GM21576 (cell line): ENCODE measurements at regions not wholly inside any gene's neighbourhood (a gene's known extent, or its start where the extent isn't known, plus 50 kb on each side); places are given as distances from the start of the nearest gene placed in this dataset.

Source experiments
- ATAC-seq: cut with Tn5 transposase; IDR thresholded peaks from one replicate; pipeline ENCODE4 v1.9.1; 2021; ENCODE audit warnings: mild to moderate bottlenecking, moderate library complexity; ENCODE audit not compliant: unreplicated experiment

DNA sequence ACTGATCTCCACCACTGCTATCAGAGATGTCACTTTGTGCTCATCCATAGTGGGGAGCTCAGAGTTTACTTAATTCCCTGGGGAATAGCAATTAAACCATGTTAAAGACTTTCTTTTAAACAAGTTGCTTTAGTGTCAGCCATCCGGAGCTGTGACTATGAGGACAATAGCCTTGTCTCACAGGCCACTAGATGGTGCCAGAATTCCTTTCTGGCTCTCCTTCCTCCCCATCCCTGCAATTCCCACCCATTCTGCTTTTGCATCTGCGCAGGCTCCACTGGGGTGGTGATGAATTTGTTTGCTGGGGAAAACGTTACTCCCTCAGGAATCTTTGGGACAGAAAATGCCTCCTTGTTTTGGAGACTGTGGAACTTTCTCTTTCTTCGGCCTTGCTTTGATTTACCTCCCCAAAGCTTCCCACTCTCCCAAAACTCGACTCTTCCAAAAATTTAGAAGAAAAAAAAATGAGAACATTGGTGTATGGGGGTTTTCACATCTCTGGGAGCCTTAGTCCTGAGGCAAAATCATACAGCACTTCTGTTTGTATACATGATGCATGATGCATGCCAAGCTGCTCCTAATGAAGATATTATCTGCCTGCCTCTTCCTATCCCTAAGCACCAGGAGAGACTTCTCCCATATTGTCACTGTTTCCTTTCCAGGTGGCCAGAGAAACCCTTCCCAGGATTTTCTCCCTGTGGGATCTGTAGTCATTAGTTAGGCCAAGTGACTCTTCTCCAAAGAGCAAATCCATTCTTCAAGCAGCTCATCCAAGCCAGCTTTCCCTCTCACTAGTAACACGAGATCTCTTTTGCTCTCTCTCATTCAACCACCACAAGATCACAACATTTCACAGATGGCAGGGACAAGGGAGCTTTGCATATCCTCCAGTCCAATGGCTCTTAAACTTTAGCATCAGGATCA lies 466.1 kb downstream of the TLR4 start:
- no peak for ATAC-seq

DNA sequence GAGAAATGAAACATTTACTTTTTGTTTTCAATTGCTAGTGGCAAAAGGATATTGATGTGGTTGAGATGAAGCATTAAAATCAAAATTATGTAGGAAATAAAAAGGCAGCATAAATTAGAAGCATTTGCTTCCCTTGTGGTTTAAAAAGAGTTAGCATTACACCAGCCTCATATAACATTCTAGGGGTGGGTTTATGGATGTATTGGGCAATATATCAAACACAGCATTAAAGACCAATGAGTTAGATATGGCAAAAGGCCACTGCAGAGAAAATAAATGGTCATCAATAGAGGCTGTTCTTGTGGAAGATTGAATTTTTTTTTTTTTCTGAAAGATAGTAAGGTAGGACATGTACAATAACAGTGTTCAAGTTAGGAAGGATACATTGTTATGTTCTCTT lies 473.0 kb downstream of the TLR4 start:
- ATAC-seq, result no peak

DNA sequence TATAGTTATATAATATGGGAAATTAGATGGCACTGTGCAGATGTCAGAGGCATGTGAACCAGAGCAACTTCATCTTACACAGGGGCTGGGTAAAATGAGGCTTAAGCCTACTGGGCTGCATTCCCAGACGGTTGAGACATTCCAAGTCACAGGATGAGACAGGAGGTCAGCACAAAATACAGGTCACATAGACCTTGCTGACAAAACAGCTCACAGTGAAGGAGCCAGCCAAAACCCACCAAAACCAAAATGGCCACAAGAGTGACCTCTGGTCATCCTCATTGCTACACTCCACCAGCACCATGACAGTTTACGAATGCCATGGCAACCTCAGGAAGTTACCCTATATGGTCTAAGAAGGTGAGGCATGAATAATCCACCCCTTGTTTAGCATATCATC lies 479.4 kb downstream of the TLR4 start:
- no peak for ATAC-seq

DNA sequence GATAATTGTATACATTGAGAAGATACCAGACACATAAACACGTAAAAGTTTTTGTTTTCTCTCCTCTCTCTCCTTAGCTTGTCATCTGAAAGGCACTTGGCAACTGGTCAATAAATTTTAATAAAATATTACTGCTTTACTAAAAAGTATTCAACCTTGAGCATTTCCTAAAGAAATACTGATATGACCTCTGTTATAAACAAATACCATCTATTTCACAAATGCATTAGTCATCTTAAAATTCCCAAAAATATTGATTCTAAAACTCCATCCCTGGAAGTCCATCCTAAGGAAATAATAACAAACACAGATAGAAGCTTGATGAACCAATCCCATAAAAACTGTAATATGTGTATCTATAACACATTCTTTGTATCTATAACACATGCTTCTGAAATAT lies 483.2 kb downstream of the TLR4 start:
- no peak for ATAC-seq

DNA sequence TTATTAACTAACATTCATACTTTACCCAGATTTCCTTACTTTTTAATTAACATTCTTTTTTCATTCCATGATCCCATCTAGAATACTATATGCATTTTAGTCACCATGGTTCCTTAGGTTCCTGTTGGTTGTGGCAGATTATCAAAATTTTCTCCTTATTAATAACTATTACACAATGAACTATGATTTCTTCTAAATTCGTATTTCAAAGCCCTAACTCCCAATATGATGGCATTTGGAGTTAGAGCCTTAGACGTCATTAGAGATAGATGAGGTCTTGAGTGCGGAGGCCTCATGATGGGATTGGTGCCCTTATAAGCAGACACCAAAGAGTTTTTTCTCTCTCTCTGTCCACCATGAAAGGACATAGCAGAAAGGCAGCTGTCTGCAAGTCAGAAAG lies 485.4 kb downstream of the TLR4 start:
- ATAC-seq, result no peak

DNA sequence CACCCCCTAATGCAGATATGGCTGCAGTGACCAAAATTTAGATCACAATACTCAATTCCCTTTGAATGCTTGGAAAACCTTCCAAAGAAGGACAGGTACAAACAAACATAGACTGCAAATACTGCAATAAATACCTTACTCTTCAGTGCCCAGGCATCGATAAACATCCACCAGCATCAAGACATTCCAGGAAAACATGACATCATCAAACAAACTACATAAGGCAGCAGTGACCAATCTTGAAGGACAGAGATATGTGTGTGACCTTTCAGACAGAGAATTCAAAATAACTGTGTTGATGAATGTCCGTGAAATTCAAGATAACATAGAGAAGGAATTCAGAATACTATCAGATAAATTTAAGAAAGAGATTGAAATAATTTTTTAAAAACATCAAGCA lies 488.6 kb downstream of the TLR4 start:
- ATAC-seq, result no peak

DNA sequence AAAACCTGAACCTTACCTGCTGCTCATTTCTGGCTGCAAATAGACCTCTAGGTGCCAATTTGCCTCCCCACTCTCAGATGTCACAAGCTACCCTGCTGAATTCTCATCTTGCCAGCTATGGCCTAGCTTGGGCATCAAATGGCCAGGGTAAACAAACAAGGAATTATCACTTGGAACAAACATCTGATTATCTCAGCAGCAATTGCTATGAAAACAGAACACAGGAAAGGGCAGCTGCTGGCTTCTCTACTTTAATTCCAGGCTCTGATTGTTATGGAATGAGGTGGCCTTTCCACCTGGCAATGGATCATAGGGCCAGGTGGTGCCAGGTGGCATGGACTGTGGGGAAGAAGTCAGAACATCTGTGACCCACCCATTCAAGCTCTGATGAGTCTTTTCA lies 505.1 kb downstream of the TLR4 start:
- ATAC-seq, result no peak

DNA sequence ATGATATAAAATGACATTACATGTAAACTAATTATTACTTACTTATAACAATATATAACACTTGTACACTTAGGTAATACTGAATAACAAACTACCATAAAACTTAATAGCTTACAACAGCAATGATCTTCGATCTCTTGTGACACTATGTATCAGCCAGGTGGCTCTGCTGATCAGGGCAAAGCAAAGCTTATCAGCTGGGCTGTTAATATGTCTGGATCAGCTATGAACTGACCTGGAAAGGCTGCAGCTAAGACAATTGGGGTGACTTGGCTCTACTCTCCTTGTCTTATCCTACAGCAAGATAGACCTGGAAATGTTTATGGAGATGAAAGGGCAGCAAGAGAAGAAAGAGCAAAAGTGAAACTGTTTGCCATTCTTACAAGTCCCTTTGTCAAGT lies 511.3 kb downstream of the TLR4 start:
- no peak for ATAC-seq

DNA sequence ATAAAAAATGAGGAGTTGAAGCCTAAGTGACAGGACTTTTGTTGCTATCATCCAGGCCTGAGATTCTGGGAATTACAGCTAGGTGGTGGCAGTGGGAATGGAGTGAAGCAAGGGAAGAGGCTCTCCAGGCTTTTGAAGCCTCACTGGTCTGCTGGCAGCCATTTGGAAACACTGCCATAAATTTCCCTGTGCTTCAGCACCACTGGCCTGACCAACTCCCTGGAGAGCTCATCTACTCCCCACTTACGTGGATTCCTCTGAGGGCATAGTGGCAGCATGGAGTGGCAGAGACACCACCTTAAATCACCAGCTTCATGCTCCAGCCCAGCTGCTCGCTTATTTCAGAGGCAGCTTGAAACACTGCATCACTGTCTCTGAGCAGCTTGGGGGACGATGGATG lies 518.2 kb downstream of the TLR4 start:
- ATAC-seq, result no peak

DNA sequence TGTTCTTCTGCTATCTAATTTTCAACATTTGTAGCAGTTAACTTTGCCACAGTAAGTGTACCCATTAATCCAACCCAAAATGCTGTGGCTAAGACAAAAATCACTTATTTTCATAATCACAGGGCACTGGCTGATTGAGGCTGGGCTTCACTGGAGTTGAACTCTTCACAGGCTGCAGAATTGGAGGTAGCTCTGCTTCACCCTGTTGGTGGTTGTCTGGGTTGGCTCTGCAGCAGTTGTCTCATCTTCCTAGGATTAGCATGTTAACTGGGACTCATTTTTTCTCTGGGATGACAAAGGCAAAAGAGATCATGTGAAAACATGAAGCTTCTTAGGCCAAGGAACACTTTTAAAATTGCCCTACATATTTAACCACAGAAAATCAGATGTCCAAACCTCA lies 518.9 kb downstream of the TLR4 start:
- no peak for ATAC-seq

DNA sequence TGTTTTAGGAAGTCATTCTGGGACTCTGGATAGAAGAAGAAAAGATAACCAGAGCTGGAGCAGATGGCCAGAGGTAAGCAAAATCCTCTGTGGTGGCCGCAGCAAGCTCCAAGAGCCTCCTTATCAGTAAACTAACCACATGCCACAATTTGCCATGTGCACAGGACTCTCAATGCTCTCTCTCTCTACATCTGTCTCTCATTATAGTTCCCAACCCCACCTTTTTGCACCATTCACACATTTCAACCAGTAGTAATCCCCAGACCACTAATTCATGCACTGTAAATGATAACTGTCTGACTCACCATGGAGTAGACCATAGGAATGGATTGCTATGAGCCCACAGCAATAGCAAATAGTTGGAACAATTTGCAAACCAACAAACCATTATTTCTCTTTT lies 526.1 kb downstream of the TLR4 start:
- no peak for ATAC-seq

DNA sequence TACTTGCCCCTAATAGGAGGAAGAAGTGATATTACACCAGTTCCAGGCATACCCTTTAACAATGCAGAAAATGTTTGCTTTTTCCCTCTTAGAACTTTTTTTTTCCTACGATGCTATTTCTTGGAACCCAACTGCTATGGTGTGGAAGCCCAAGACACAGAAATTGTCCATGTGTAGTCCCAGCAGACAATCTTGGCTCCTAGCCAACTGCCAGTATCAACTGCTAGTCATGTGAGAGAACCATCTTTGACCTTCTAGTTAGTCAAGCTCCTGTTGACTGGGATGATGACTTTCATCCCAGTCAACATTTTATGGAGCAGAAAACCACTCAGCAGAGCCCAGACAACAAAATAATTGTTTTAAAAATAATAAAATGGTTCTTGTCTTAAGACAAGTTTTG lies 532.4 kb downstream of the TLR4 start:
- ATAC-seq, result no peak

DNA sequence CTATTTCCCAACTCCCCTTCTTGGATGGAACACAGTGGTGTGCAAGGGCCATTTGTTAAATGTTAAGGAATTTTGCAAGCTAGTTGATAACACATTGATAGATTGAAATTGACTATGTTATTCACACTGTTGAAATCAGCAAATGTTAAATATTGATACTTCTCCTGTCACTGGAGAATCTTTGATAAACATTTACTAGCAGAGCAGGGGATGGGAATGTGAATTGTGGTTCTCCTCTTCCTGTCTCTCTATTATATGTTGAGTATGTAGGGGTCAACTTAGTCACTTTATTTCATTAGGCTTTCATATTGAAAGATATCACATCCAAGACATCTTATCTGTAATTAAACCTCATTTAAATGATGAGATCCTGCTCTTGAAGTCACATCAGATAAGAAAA lies 533.9 kb downstream of the TLR4 start:
- ATAC-seq, result no peak

DNA sequence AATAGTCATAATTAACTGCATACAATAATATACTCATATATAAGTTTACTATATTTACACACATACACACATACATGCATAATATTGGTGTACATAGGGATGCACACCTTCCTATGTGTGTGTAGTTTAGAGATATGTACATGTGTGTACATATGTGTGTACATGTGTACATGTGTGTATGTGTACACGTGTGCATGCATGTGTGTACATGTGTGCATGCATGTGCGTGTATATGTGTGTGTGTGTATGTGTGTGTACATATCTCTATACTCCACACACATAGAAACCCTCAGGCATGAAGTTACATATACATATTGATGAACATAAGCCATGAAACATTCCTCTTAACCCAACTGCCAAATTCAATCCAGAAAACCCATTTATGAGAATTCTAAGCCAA lies 547.8 kb downstream of the TLR4 start:
- no peak for ATAC-seq

DNA sequence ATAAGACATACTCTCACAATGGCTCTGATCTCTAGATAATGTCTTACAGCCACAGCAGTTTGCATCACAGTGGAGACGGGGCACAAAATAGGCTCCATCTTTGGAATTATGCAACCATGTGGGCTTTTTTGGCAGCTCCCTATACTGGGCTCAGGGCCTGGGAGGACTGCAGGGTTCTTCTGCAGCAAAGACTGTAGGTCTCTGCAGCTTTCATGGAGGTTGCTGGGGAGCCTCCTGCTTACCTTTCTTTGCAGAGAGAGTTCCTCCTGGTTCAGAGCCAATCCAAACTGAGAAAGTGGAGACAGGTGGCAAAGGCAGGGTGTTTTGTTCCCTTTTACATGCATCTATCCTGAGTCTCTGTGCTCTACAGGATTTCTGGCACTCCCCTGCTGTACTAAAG lies 558.0 kb downstream of the TLR4 start:
- no peak for ATAC-seq

DNA sequence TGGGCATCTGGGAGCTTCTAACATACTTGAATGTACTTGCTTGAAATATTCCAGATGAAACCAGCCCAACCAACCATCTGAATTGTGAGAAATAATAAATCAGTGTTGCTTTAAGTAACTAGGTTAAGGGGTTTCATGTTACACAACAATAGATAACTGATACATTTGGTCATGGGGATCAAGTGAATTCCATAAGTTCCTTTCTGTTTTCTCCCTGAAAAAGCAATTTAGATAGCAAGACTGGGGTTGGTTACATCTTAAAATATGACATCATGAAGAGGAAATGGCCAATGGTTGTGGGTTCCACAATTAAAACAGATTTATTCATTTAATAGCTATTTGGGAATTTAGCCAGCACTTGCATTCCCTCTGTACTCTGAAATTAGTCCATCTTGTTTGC lies 559.7 kb downstream of the TLR4 start:
- no peak for ATAC-seq

DNA sequence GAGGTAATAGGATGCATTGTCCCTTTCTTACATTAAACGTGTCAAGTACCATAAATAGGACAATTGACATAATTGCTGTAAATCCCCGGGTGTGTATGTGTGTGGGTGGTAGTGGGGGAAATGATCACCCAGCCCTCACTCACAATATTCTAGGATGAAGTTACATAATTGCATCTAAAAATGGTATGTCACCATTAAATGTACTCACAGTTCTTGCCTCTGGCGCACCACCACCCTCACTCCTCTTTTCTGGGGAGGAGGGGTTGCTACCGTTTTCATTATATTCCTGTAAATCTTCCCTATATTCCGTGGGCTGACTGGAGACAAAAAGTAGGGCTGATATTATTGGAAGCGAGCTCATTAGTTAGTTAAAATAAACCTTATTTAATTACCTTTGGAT lies 563.8 kb downstream of the TLR4 start:
- ATAC-seq, result no peak

DNA sequence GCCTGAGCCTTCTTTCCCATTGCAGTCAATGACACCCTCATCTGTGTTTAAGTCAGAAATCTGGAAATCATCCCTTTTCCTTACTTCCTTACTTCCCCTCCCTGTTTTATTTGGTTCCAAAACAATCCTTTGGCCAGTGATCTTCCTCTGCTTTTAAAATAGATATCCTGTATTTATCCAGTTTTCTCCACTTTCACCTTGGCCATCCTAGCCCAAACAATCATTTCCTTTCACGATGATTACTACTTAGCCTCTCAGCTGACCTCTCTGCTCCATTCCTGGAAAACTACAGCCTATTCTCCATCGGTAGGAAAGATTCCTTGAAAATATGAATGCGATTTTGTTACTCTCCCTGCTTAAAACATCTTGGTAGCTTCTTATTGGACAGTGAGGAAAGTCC lies 565.4 kb downstream of the TLR4 start:
- no peak for ATAC-seq

DNA sequence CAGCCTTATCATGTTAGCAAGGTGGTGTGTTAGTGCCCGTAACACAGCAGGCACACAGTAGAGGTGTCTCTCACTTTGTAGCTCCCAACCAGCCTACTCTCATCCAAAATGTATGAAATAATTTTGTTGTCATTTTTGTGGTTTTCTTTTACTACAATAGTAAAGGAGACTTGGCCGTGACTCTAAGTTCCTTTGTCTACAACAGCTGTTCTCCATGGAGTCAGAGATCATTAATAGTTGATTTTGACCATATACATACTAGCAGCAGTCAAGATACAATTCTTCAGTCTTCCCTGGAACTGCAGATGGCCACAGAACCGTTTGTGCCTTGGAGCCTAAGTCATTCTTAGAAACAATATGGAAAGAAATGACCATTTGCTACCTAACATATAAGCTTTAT lies 567.1 kb downstream of the TLR4 start:
- ATAC-seq, result no peak

DNA sequence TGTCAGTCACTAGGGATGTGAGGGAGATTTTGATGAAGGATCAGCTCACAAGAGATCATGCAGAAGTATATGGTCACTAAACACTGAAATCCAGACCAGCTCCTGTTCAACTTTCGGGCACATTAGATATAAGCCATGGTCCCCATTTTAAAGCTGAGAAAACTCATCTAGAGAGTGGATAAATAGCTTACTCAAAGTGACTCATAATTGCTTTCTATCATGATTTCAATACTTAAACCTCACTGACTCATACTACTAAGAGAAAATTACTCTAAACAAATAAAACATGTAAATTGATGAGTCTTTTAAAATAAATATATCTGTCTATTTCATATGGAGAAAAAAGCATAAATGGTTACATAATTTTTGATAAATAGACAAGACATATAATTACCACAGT lies 567.7 kb downstream of the TLR4 start:
- no peak for ATAC-seq

DNA sequence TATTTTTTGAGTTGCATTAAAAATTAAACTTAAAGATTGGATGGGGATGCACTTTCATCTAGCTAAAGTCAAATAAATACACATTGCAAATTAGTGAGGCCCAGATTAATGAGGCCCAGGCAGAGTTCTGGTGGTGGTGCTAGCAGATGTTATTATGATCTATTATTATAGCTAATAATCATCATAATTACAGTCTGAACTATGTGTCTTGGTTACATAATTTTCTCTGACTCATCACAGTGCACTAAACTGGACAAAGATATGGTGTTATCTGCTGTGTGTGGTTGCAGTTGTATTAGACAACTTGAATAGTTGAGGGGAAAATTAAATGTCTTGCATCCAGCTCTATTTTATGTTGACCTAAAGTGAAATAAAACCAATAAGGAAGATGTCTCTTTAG lies 568.8 kb downstream of the TLR4 start:
- no peak for ATAC-seq

DNA sequence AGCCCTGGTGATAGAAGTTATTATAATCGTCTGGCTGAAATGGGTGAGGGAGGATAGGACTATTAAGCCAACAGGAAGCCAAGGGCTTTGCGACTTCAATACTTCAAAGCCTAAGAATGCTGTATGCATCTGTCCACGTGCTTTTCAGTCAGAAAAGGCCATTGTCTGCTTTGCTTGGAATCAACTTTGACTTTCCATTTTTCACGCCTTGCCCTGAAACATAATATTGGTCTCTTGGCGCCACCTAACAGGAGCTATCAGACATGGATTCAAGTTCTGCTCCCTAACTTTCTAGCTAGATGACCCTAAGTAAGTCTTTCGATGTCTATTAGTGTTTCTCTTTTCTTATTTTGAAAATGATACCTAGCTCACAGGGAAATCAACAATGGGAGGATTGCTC lies 572.6 kb downstream of the TLR4 start:
- no peak for ATAC-seq

DNA sequence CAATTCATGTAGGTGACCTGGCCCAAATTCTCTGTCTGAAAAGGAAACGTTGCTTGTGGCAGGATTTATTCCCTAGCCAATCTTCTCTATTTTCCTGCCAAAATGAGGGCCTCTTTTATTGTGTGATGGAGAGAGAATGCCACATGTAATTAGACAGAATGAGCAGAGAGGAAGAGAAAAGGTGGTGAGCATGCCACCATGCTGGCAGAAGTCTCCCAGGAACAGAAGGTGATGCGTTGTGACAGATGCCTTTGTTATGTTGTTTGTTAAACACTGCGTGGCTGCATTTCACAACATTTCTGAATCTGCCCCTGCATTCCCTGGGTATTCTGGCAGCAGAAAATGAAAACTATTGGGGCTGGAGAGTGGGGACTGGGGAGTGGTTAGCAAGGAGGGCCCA lies 577.6 kb downstream of the TLR4 start:
- ATAC-seq, result no peak
